ENCODE measurements at regions not wholly inside any gene's neighbourhood (a gene's known extent, or its start where the extent isn't known, plus 50 kb on each side); places are given as distances from the start of the nearest gene placed in this dataset.

- TF ChIP-seq, protein P1, sequence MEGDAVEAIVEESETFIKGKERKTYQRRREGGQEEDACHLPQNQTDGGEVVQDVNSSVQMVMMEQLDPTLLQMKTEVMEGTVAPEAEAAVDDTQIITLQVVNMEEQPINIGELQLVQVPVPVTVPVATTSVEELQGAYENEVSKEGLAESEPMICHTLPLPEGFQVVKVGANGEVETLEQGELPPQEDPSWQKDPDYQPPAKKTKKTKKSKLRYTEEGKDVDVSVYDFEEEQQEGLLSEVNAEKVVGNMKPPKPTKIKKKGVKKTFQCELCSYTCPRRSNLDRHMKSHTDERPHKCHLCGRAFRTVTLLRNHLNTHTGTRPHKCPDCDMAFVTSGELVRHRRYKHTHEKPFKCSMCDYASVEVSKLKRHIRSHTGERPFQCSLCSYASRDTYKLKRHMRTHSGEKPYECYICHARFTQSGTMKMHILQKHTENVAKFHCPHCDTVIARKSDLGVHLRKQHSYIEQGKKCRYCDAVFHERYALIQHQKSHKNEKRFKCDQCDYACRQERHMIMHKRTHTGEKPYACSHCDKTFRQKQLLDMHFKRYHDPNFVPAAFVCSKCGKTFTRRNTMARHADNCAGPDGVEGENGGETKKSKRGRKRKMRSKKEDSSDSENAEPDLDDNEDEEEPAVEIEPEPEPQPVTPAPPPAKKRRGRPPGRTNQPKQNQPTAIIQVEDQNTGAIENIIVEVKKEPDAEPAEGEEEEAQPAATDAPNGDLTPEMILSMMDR (IDR thresholded peaks at IDR 0.05; ENCODE audit: low read depth, low read length), result no peak
- no peak for DNase-seq (ENCODE audit: extremely low read depth, low read depth)
Measured at GRCh38 chr11:98679673-98680072, 341.1 kb upstream of the CNTN5 start.

DNA sequence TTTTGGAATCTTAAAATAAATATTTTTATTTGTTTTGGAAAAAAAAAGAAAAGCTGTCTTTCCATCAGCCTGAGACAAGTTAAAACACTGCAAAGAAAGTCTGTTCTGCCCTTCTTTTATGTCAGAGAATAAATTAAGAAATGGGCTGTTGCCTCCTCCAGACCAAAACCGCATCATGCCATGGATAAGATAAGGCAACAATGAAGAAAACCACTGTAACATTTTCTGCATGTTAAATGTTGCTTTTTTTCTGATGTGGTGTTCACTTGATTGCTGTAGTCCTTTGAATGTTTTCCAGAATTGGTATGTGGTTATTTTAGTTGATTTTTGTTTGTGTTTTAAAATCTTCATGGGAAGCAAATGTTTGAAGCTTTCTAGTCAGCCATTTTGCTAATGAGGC lies 319.2 kb upstream of the CNTN5 start:
- no peak for DNase-seq (ENCODE audit: extremely low read depth, low read depth)
- TF ChIP-seq, protein P1 (IDR thresholded peaks at IDR 0.05; ENCODE audit: low read depth, low read length), result no peak

- no peak for DNase-seq (ENCODE audit: extremely low read depth, low read depth)
- TF ChIP-seq, protein P1 (IDR thresholded peaks at IDR 0.05; ENCODE audit: low read depth, low read length), result no peak
Measured at GRCh38 chr11:98703779-98704556, 316.8 kb upstream of the CNTN5 start.

- TF ChIP-seq, protein P1 (IDR thresholded peaks at IDR 0.05; ENCODE audit: low read depth, low read length), result no peak
Measured at GRCh38 chr11:98710026-98710425, 310.7 kb upstream of the CNTN5 start.

DNA sequence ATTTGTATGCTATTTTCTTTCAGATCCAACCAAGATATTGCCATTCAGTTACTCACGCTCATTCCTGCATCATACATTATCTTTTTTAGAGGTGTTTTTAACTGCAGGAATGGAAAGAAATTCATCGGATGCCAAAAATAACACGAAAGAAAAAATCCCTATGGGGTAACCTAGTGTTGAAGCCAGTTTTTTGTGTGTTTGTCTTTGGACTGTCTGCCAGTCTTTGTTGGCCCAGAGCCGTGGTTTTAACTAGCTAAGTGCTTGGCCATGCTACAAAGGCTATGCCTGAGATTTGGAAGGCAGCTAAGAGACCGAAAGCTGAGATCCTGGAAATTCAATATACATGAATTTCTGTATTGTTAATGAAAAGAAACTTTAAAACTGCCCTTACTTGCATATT lies 309.8 kb upstream of the CNTN5 start:
- TF ChIP-seq, protein P1 (IDR thresholded peaks at IDR 0.05; ENCODE audit: low read depth, low read length), result no peak
- no peak for DNase-seq (ENCODE audit: extremely low read depth, low read depth)

More at GRCh38 chr11:98710026-98710425, 310.7 kb upstream of the CNTN5 start:
- DNase-seq (ENCODE audit: extremely low read depth, low read depth), result no peak

GRCh38 chr11:98720951-98721350 lies 299.8 kb upstream of the CNTN5 start:
- TF ChIP-seq, protein P1 (IDR thresholded peaks at IDR 0.05; ENCODE audit: low read depth, low read length), result no peak
- DNase-seq (ENCODE audit: extremely low read depth, low read depth), result no peak

GRCh38 chr11:98725471-98725870 lies 295.3 kb upstream of the CNTN5 start:
- no peak for DNase-seq (ENCODE audit: extremely low read depth, low read depth)
- TF ChIP-seq, protein P1 (IDR thresholded peaks at IDR 0.05; ENCODE audit: low read depth, low read length), result no peak

All from AG09319 (cell line).